HG02678 (cell line): ENCODE measurements at regions not wholly inside any gene's neighbourhood (a gene's known extent, or its start where the extent isn't known, plus 50 kb on each side); places are given as distances from the start of the nearest gene placed in this dataset.
"Not testable (repeated sequence)": the region's sequence is repeated elsewhere in the genome, so short reads cannot be mapped to it uniquely, and the experiment has no call there.

Experiments used
- ATAC-seq: cut with Tn5 transposase; IDR thresholded peaks from one replicate; pipeline ENCODE4 v1.9.1; 2021; ENCODE audit warnings: mild to moderate bottlenecking, moderate library complexity; ENCODE audit not compliant: unreplicated experiment

DNA sequence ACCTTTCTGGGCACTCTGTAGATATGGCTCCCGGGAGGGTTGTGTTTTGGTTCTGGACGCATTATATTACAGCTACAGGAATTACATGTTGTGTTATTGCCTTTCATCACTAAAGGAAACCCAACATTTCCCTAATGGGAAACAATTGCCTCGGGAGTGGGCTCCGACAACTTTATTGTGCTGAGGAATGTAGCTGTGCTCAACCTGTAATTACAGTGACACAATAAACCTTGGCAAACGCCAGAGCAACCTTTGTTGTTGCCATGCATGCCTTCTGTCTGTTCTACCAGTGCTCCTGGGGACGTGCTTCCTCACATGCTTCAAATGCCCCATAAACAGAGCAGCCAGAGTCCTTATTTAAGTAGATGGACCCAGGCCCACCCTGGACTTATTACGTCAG lies 182.4 kb downstream of the DIRAS2 start:
- ATAC-seq = no peak

DNA sequence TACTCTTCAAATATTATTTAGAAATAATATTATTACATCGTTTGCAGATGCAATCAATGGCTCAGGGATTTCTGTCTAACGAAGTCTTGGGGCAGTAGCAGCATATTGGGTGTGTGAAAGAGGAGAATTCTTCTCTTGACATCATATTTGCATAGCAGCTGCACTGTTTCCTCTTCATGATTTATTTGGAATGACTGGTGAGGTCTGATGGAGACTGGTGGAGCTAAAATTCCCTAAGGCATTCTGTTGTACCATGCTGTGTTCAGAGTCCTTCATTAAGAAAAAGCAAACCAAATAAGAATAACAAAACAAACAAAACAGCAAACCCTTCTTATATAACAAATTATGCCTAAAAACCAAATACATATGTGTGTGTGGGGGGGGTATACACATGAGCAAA lies 177.6 kb downstream of the DIRAS2 start:
- no peak for ATAC-seq

GRCh38 chr9:90466441-90466840 lies 176.2 kb downstream of the DIRAS2 start:
- ATAC-seq = no peak

DNA sequence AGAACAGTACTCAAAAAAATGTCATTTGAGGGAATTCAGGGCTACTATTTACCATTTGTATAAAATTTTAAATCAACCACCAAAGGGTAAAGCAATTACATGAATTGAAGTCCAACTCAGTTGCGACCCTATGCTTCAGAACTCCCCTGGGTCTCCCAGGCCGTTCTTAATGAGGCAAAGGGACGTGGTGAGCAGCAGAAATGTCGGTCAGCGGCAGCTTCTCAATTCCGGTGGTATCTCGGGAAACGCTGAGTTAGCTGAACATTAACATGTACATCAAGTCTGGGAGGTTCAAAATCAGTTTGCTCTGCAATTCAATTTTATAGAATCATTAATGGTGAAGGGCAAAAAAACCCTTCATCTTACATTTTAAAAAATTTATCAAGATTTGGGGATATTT lies 173.2 kb downstream of the DIRAS2 start:
- ATAC-seq = no peak

GRCh38 chr9:90469865-90470387 lies 172.7 kb downstream of the DIRAS2 start:
- ATAC-seq = no peak

DNA sequence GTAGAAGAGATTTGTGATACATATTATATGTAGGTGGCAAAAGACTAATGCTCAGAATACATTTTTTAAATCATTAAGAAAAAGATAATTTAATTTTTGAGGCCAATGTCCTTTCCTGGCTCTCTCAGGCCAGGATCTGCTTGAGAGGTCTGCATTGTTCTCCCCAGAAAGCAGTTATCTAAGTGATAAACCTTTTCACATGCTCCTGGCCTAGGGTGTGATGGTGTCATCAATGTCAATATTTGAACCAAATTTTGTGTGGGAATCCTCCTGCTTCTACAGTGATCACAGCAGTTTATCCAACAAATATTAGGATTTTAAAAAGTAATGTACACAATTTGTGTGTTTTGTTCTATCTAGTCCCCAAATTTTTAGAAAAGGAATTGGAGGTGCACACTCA lies 166.6 kb downstream of the DIRAS2 start:
- no peak for ATAC-seq

DNA sequence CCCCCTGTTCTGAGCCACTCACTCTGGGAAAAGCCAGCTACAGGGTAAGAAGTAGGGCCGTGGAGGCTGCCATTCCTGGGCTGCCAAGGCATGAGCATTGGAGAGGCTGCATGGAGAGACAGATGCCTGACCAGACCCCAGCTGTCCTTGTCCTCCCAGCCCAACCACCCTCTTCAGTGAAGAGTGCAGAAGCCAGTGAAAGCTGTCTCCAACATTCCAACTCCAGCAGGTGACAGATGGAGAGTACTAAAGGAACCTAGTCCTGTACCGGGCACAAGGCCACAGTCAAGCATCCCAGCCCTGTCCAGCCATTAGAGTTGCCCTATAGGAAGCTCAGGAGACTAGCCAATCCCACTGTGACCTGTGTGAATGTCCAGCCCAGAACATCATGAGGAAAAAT lies 165.1 kb downstream of the DIRAS2 start:
- no peak for ATAC-seq

DNA sequence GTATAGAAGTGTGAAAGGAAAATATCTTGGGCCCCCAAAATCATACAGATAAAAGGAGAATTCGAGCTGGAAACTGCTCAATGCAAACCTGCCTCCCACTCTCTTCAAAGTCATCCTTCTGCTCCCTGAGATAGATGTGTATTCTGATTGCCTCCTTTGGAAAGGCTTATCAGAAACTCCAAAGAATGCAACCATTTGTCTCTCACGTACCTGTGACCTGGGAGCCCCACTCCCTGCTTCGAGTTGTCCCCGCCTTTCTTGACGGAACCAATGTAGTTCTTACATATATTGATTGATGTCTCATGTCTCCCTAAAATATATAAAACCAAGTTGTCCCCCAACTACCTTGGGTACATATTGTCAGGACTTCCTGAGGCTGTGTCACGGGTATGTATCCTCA lies 163.8 kb downstream of the DIRAS2 start:
- no peak for ATAC-seq

- ATAC-seq = no peak
Observed at GRCh38 chr9:90485028-90485427, 157.6 kb downstream of the DIRAS2 start.

GRCh38 chr9:90489066-90489465 lies 153.6 kb downstream of the DIRAS2 start:
- ATAC-seq = no peak

DNA sequence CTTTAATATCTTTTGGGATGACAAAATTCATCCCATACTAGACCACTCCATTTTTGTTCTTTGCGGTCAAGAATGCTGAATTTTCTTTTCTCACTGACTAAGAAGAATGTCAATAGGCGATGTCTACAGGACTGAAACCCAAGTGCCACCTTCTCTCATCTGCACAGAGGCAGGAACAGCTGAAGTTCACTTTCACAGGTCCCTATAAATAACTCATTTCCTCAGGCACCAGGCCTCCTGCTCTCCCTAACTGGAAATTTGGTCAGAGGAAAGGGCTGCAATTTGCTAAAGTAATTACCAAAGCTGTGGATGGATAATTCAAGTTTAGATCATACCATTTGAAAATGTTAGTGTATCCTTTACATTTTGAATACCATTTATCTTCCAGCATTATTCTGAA lies 142.9 kb downstream of the DIRAS2 start:
- no peak for ATAC-seq

DNA sequence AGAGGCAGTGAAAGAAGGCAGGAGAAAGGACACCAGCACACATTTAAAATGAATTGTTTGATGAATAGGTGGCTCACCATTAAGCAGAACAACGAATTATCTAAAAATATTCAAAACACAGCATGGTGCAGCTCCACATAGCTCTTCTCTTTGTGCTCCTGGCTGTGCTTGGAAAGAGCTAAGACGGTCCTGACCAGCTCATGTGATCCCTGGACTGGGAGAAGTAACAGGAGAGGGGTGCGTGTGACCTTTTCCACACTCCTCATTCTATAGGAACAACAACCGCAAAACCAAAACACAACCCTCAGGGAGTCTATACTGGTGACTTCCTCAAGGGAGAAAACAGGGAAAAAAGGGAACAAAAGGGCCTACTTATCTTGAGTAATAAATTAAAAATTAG lies 140.5 kb downstream of the DIRAS2 start:
- no peak for ATAC-seq

DNA sequence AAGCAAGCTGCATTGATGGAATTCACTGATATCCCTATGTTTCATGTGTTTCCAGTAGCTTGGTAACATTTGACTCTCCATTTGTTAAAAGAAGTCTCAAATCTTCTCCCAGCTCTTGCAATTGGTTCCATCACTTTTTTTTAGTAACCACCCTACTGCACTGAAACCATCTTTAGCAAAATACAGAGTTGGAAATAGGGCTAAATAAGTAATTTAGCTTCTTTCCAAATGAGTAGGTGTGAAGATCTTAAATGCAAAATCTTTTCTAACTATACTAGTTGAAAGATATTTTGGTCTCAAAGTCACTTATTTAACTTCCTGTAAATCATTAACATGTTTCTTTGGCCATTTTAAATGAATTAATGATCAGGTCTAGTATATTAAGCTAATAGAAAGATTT lies 138.1 kb downstream of the DIRAS2 start:
- no peak for ATAC-seq

GRCh38 chr9:90505695-90506094 lies 136.9 kb downstream of the DIRAS2 start:
- ATAC-seq = no peak

- ATAC-seq = not testable (repeated sequence)
Observed at GRCh38 chr9:90506402-90506801, 136.2 kb downstream of the DIRAS2 start.

DNA sequence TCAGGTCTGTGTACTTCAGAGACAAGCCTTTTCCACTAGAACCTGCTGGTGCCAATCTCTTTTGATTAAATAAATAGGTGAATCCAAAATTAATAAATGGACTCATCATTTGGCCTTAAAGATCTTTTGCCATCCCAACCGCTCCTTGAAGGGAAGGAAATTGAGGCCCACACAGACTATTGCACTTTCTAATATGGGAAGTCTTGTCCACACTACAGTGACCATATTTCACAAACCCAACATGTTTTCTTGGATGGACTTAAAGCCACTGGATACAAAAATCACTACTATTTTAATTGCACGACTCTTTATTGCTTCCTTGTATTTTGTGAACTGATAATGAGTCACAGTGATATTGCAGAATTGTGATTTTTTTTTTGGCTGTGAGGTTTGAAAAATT lies 135.0 kb downstream of the DIRAS2 start:
- ATAC-seq = no peak

DNA sequence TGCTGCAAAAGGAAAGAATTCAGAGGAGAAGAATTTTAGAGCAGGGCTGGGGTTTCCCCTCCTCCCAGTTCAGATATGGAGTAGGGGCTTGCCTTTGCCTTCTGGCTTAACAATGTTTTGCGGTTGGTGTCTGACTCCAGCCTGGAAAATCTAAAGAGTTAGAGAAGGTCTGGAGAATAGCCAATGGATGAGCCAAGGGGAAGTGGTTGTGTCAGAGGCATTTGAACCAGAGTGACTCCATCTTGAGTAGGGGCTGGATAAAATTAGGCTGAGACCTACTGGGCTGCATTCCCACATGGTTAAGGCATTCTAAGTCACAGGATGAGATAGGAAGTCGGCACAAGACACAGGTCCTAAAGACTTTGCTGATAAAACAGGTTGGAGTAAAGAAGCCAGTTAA lies 133.7 kb downstream of the DIRAS2 start:
- ATAC-seq = no peak

DNA sequence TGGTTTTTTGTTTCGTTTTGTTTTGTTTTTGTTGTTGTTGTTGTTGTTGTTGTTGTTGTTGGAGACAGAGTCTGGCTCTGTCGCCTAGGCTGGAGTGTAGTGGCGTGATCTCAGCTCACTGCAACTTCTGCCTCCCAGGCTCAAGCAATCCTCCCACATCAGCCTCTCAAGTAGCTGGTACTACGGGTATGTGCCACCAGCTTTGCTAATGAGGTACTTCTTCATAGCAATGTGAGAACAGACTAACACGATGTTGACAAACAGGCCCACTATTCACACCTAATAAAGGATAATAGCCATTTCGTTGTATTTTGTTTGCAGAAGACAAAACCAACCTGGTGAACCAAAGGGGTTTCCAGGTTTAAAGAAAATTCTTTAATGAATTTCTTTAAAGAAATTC lies 130.9 kb downstream of the DIRAS2 start:
- ATAC-seq = no peak

- no peak for ATAC-seq
Observed at GRCh38 chr9:90514877-90515276, 127.7 kb downstream of the DIRAS2 start.

GRCh38 chr9:90515510-90515909 lies 127.1 kb downstream of the DIRAS2 start:
- ATAC-seq = no peak

DNA sequence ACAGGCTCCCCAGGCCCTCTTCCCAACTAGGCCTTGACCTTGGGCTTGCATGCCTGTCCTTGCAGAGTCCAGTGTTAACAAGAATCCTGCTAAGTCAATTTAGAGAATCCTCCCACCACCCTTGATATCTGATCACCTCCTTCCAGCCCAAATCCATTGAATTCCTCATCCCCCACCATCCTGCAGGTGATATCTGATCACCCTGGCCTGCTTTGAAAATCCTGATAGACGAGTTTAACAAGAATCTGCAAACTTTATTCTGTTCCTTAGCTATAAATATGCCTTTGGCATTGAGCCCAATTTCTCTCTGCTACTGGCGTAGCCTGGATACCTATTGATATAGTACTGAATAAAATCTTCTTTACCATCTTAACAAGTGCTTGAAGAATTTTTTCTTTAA lies 125.5 kb downstream of the DIRAS2 start:
- no peak for ATAC-seq

GRCh38 chr9:90521811-90522570 lies 120.6 kb downstream of the DIRAS2 start:
- ATAC-seq = no peak

- ATAC-seq = no peak
Observed at GRCh38 chr9:90523958-90524357, 118.7 kb downstream of the DIRAS2 start.
